H9 (cell line): ENCODE measurements at regions not wholly inside any gene's neighbourhood (a gene's known extent, or its start where the extent isn't known, plus 50 kb on each side); places are given as distances from the start of the nearest gene placed in this dataset.

ENCODE experiments used
- DNase-seq: peaks from one replicate; pipeline ENCODE4 v3.0.0-alpha.2; 2017
- H2AFZ ChIP-seq: one replicate; pipeline ENCODE4 v1.6.1; 2013; ENCODE audit warnings: mild to moderate bottlenecking, low read length, control low read depth, moderate library complexity
- H2AK5ac ChIP-seq: 2 replicates; pipeline ENCODE4 v1.6.1; 2013; ENCODE audit warnings: low read length, control low read depth, mixed read lengths; ENCODE audit not compliant: insufficient read length
- H2BK120ac ChIP-seq: one replicate; pipeline ENCODE4 v1.6.1; 2013; ENCODE audit warnings: low read depth, mild to moderate bottlenecking, low read length, control low read depth, inconsistent platforms; ENCODE audit not compliant: poor library complexity, severe bottlenecking
- H2BK12ac ChIP-seq: 2 replicates; pipeline ENCODE4 v1.6.1; 2013; ENCODE audit warnings: low read length, control low read depth, mixed read lengths, low read depth; ENCODE audit not compliant: insufficient read length
- H2BK15ac ChIP-seq: 2 replicates; pipeline ENCODE4 v1.6.1; 2013; ENCODE audit warnings: low read depth, low read length, control low read depth
- H2BK20ac ChIP-seq: one replicate; pipeline ENCODE4 v1.6.1; 2013; ENCODE audit warnings: low read depth, mild to moderate bottlenecking, low read length, control low read depth, inconsistent platforms; ENCODE audit not compliant: poor library complexity, severe bottlenecking
- H2BK5ac ChIP-seq: 2 replicates; pipeline ENCODE4 v1.6.1; 2013; ENCODE audit warnings: low read length, control low read depth, mixed read lengths; ENCODE audit not compliant: insufficient read length
- H3K14ac ChIP-seq: 2 replicates; pipeline ENCODE4 v1.6.1; 2013; ENCODE audit warnings: low read length, control low read depth; ENCODE audit not compliant: insufficient read depth
- H3K18ac ChIP-seq: 2 replicates; pipeline ENCODE4 v1.6.1; 2013; ENCODE audit warnings: low read depth, mild to moderate bottlenecking, mixed read lengths, low read length, control low read depth; ENCODE audit not compliant: insufficient read length
- H3K23ac ChIP-seq: 2 replicates; pipeline ENCODE4 v1.6.1; 2013; ENCODE audit warnings: low read length, control low read depth, mixed read lengths, low read depth; ENCODE audit not compliant: insufficient read length
- H3K23me2 ChIP-seq: 2 replicates; pipeline ENCODE4 v1.6.1; 2013; ENCODE audit warnings: low read depth, mild to moderate bottlenecking, mixed read lengths, low read length, control low read depth; ENCODE audit not compliant: insufficient read length, poor library complexity, severe bottlenecking
- H3K27ac ChIP-seq: 2 replicates; pipeline ENCODE4 v1.5.1; 2013; ENCODE audit warnings: low read length, control low read depth, mixed read lengths, low read depth; ENCODE audit not compliant: insufficient read length
- H3K27me3 ChIP-seq: 2 replicates; pipeline ENCODE4 v1.6.1; 2013; ENCODE audit warnings: low read length, control low read depth, inconsistent platforms; ENCODE audit not compliant: insufficient read depth
- H3K4ac ChIP-seq: 2 replicates; pipeline ENCODE4 v1.6.1; 2013; ENCODE audit warnings: low read depth, mild to moderate bottlenecking, control low read depth, inconsistent platforms, low read length, moderate library complexity
- H3K4me1 ChIP-seq: 2 replicates; pipeline ENCODE4 v1.6.1; 2013; ENCODE audit warnings: low read length, control low read depth, inconsistent platforms; ENCODE audit not compliant: insufficient read depth
- H3K4me2 ChIP-seq: 2 replicates; pipeline ENCODE4 v1.6.1; 2013; ENCODE audit warnings: low read length, control low read depth, mixed read lengths; ENCODE audit not compliant: insufficient read length, insufficient read depth
- H3K56ac ChIP-seq: 2 replicates; pipeline ENCODE4 v1.6.1; 2013; ENCODE audit warnings: low read depth, mild to moderate bottlenecking, mixed read lengths, low read length, control low read depth; ENCODE audit not compliant: insufficient read length
- H3K79me1 ChIP-seq: 2 replicates; pipeline ENCODE4 v1.6.1; 2013; ENCODE audit warnings: low read depth, mild to moderate bottlenecking, moderate library complexity, low read length, control low read depth, inconsistent platforms; ENCODE audit not compliant: insufficient read depth, poor library complexity, severe bottlenecking
- H3K79me2 ChIP-seq: 2 replicates; pipeline ENCODE4 v1.6.1; 2013; ENCODE audit warnings: low read length, control low read depth, inconsistent platforms; ENCODE audit not compliant: insufficient read depth
- H3K9ac ChIP-seq: 2 replicates; pipeline ENCODE4 v1.6.1; 2013; ENCODE audit warnings: low read length, control low read depth, mixed read lengths; ENCODE audit not compliant: insufficient read length; ENCODE audit errors: extremely low read depth
- H3K9me3 ChIP-seq: one replicate; pipeline ENCODE4 v1.6.1; 2013; ENCODE audit warnings: low read depth, low read length, inconsistent platforms; ENCODE audit not compliant: control insufficient read depth
- H3T11ph ChIP-seq: one replicate; pipeline ENCODE4 v1.6.1; 2013; ENCODE audit warnings: mild to moderate bottlenecking, low read length, control low read depth, inconsistent platforms
- H4K20me1 ChIP-seq: one replicate; pipeline ENCODE4 v1.6.1; 2013; ENCODE audit not compliant: control insufficient read depth, insufficient read length, insufficient read depth
- H4K5ac ChIP-seq: 2 replicates; pipeline ENCODE4 v1.6.1; 2013; ENCODE audit warnings: low read depth, mild to moderate bottlenecking, mixed read lengths, low read length, control low read depth; ENCODE audit not compliant: insufficient read length
- H4K8ac ChIP-seq: replicated peaks from 2 replicates; pipeline ENCODE4 v1.6.1; 2013; ENCODE audit warnings: low read length, control low read depth, mixed read lengths, low read depth; ENCODE audit not compliant: insufficient read length
- H4K91ac ChIP-seq: 2 replicates; pipeline ENCODE4 v1.6.1; 2013; ENCODE audit warnings: low read depth, mild to moderate bottlenecking, moderate library complexity, mixed read lengths, low read length, control low read depth; ENCODE audit not compliant: insufficient read length
- H3K27ac Mint-ChIP-seq, 3 experiments: 2 replicates in 2 of 3; 3 replicates in 1 of 3; pipeline ENCODE4 v1.8.0; 2020 to 2021; ENCODE audit warnings: mixed read lengths in 3 of 3, mild to moderate bottlenecking in 1 of 3, moderate library complexity in 1 of 3
- H3K27me3 Mint-ChIP-seq: 2 replicates; pipeline ENCODE4 v1.8.0; 2021; ENCODE audit warnings: low read depth, mild to moderate bottlenecking, moderate library complexity, mixed read lengths
- H3K36me3 Mint-ChIP-seq, 3 experiments: 2 replicates in 2 of 3; 3 replicates in 1 of 3; pipeline ENCODE4 v1.8.0; 2020 to 2021; ENCODE audit warnings: low read depth in 3 of 3, mixed read lengths in 3 of 3; ENCODE audit not compliant: insufficient read depth in 1 of 3
- H3K4me1 Mint-ChIP-seq, 2 experiments: 2 replicates each; pipeline ENCODE4 v1.8.0; 2020; ENCODE audit warnings: mixed read lengths in 2 of 2
- H3K4me3 Mint-ChIP-seq, 2 experiments: 2 replicates in 1 of 2; 3 replicates in 1 of 2; pipeline ENCODE4 v1.8.0; 2020 to 2021; ENCODE audit warnings: mild to moderate bottlenecking in 2 of 2, mixed read lengths in 2 of 2, moderate library complexity in 1 of 2
- H3K9me3 Mint-ChIP-seq, 2 experiments: 2 replicates in 1 of 2; 3 replicates in 1 of 2; pipeline ENCODE4 v1.8.0; 2020; ENCODE audit warnings: mild to moderate bottlenecking in 2 of 2, mixed read lengths in 2 of 2, moderate library complexity in 1 of 2
- WGBS: extraction: QIAGEN DNeasy Blood & Tissue Kit; methylation state at CpG from one replicate; pipeline ENCODE4 v1.1.7; 2013; ENCODE audit warnings: missing lambda C conversion rate, low lambda C conversion rate, mixed read lengths; ENCODE audit not compliant: insufficient read length; ENCODE audit errors: extremely low coverage; 5-methylcytosine and 5-hydroxymethylcytosine counted together
- TF ChIP-seq, protein P1 (sequence below): fragments of 200-600 bp; sonication (generic); conservative IDR thresholded peaks from 3 replicates; pipeline ENCODE4 v1.8.0; 2021; ENCODE audit warnings: antibody characterized with exemption, mild to moderate bottlenecking

- Histone ChIP-seq H4K91ac (no peak overlapping the region), H4K20me1 (no peaks in the 10 kb centered on the region), H3K9me3 (no peaks in the 10 kb centered on the region), H3K56ac (no peak overlapping the region), H2BK120ac (no peak overlapping the region), H3K27me3 (no peaks in the 10 kb centered on the region), H3K9ac (no peak overlapping the region), H2AFZ (no peak overlapping the region), H3K79me2 (no peaks in the 10 kb centered on the region), H3K4me2 (no peak overlapping the region), H2AK5ac (no peak overlapping the region), H3K23ac (no peak overlapping the region), H3K14ac (no peak overlapping the region), H2BK20ac (no peak overlapping the region), H3K18ac (no peak overlapping the region), H3K4ac (no peak overlapping the region), H3T11ph (no peak overlapping the region), H2BK5ac (no peak overlapping the region), H4K8ac (no peak overlapping the region), H2BK15ac (no peak overlapping the region), H3K27ac (no peak overlapping the region), H3K4me1 (peaks cover 3% of the 10 kb centered on the region; the same call in 1 of the 2 replicates), H3K79me1 (no peaks in the 10 kb centered on the region), H4K5ac (no peak overlapping the region), H3K23me2 (no peaks in the 10 kb centered on the region), H2BK12ac (no peak overlapping the region)
- TF ChIP-seq, protein P1, sequence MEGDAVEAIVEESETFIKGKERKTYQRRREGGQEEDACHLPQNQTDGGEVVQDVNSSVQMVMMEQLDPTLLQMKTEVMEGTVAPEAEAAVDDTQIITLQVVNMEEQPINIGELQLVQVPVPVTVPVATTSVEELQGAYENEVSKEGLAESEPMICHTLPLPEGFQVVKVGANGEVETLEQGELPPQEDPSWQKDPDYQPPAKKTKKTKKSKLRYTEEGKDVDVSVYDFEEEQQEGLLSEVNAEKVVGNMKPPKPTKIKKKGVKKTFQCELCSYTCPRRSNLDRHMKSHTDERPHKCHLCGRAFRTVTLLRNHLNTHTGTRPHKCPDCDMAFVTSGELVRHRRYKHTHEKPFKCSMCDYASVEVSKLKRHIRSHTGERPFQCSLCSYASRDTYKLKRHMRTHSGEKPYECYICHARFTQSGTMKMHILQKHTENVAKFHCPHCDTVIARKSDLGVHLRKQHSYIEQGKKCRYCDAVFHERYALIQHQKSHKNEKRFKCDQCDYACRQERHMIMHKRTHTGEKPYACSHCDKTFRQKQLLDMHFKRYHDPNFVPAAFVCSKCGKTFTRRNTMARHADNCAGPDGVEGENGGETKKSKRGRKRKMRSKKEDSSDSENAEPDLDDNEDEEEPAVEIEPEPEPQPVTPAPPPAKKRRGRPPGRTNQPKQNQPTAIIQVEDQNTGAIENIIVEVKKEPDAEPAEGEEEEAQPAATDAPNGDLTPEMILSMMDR = no peak
- Mint-ChIP-seq H3K4me1 (peaks cover 16% of the 10 kb centered on the region in 2 experiments), H3K27me3 (peaks cover 2% of the 10 kb centered on the region), H3K36me3 (no peaks in the 10 kb centered on the region), H3K4me3 (no peak overlapping the region), H3K9me3 (no peaks in the 10 kb centered on the region; a peak in 1 of 5 replicates), H3K27ac (no peak overlapping the region)
- WGBS = no CpG with 5 or more reads among the region's 4 CpGs
- no peak for DNase-seq
These were observed 183.4 kb upstream of the BMPER start for GRCh38 chr7:33721895-33722294.
